Caco-2 (cell line): ENCODE measurements at regions not wholly inside any gene's neighbourhood (a gene's known extent, or its start where the extent isn't known, plus 50 kb on each side); places are given as distances from the start of the nearest gene placed in this dataset.
A peak's percentile ranks its signal among the peaks of the same experiment; 100 is the strongest.

Experiments used
- BruUV-seq: library from RNA; stranded (reverse); fragments of 400-500 nt; replicated peaks from 2 replicates; lab custom pipeline; 2021; lab: Mats Ljungman, UMichigan
- CTCF ChIA-PET: fragments of 300-600 bp; sonication (Branson Sonifier 250); formaldehyde crosslinking; loops from one replicate; lab custom pipeline; 2022; ENCODE audit warnings: antibody characterized with exemption; lab: Charles Lee
- POLR2A ChIA-PET: fragments of 300-600 bp; sonication (Branson Sonifier 250); formaldehyde crosslinking; loops from one replicate; lab custom pipeline; 2022; ENCODE audit warnings: antibody characterized with exemption; lab: Charles Lee
- DNase-seq, 2 experiments: peaks; one replicate each; pipeline versions ENCODE4 v3.0.0 to v3.0.0-alpha.2; 2020 to 2022
- H3K27me3 ChIP-seq: replicated peaks from 2 replicates; pipeline ENCODE4 v1.6.0; 2011; ENCODE audit warnings: low read length; ENCODE audit not compliant: control insufficient read depth, insufficient read depth
- H3K36me3 ChIP-seq: 2 replicates; pipeline ENCODE4 v1.5.1; 2011; ENCODE audit warnings: low read length; ENCODE audit not compliant: control insufficient read depth, insufficient read depth
- H3K4me1 ChIP-seq: fragments of 250-450 bp; sonication (Bioruptor Pico); 2 replicates; pipeline ENCODE4 v1.5.1; 2020; ENCODE audit warnings: mild to moderate bottlenecking
- H3K4me3 ChIP-seq: 2 replicates; pipeline ENCODE4 v1.5.1; 2011; ENCODE audit warnings: low read depth, mild to moderate bottlenecking, control low read depth, low read length
- H3K9me3 ChIP-seq: fragments of 250-450 bp; sonication (Bioruptor Pico); 2 replicates; pipeline ENCODE4 v1.5.1; 2020; ENCODE audit warnings: mild to moderate bottlenecking, moderate library complexity
- H3K27ac Mint-ChIP-seq: one replicate; pipeline ENCODE4 v1.8.0; 2022; ENCODE audit warnings: mixed read lengths; ENCODE audit not compliant: unreplicated experiment
- H3K27me3 Mint-ChIP-seq: one replicate; pipeline ENCODE4 v1.8.0; 2022; ENCODE audit warnings: mixed read lengths; ENCODE audit not compliant: insufficient read depth, unreplicated experiment
- H3K36me3 Mint-ChIP-seq: one replicate; pipeline ENCODE4 v1.8.0; 2022; ENCODE audit warnings: mild to moderate bottlenecking, mixed read lengths; ENCODE audit not compliant: insufficient read depth, unreplicated experiment
- H3K4me1 Mint-ChIP-seq: one replicate; pipeline ENCODE4 v1.8.0; 2022; ENCODE audit warnings: low read depth, mixed read lengths; ENCODE audit not compliant: unreplicated experiment
- H3K4me3 Mint-ChIP-seq: one replicate; pipeline ENCODE4 v1.8.0; 2022; ENCODE audit warnings: mild to moderate bottlenecking, moderate library complexity, mixed read lengths; ENCODE audit not compliant: unreplicated experiment
- H3K9me3 Mint-ChIP-seq: one replicate; pipeline ENCODE4 v1.8.0; 2022; ENCODE audit warnings: mixed read lengths; ENCODE audit not compliant: unreplicated experiment
- CTCF ChIP-seq, 2 experiments: fragments of 200-600 bp in 1 of 2; IDR thresholded peaks; 1 replicate in 1 of 2; 2 replicates in 1 of 2; pipeline versions ENCODE4 v1.5.1 to v1.8.0; 2011 to 2022; ENCODE audit warnings: antibody characterized with exemption in 1 of 2, control low read depth in 1 of 2, inconsistent platforms in 1 of 2, low read depth in 1 of 2, low read length in 1 of 2, mild to moderate bottlenecking in 1 of 2, moderate library complexity in 1 of 2; ENCODE audit not compliant: insufficient read depth in 1 of 2, severe bottlenecking in 1 of 2, unreplicated experiment in 1 of 2
- intact Hi-C: fragments of 100-400 bp; cut with micrococcal nuclease; formaldehyde crosslinking; loops from one replicate; pipeline ENCODE4 v1.10.0; 2022; ENCODE audit not compliant: unreplicated experiment

- ChIA-PET POLR2A (no interaction called here), CTCF (no interaction called here)
- Histone ChIP-seq H3K4me1 (no peaks in the 10 kb centered on the region), H3K9me3 (peaks cover 28% of the 10 kb centered on the region), H3K36me3 (no peaks in the 10 kb centered on the region), H3K27me3 (no peaks in the 10 kb centered on the region), H3K4me3 (no peak overlapping the region)
- no peak for TF ChIP-seq CTCF (IDR thresholded peaks at IDR 0.05; ENCODE audit: insufficient read depth in 1 of 2, low read depth in 1 of 2, low read length in 1 of 2, severe bottlenecking in 1 of 2, unreplicated experiment in 1 of 2)
- H3K4me1 Mint-ChIP-seq: no peaks in the 10 kb centered on the region
- intact Hi-C loops: no loop called here
- H3K27ac Mint-ChIP-seq: no peak overlapping the region
- no peak overlapping the region for H3K4me3 Mint-ChIP-seq
- H3K27me3 Mint-ChIP-seq: no peaks in the 10 kb centered on the region
- H3K36me3 Mint-ChIP-seq: no peaks in the 10 kb centered on the region
- no TSS peak for BruUV-seq
- no peak for DNase-seq
- H3K9me3 Mint-ChIP-seq: peaks cover 34% of the 10 kb centered on the region
Measured at GRCh38 chr10:113476673-113477072, 76.2 kb upstream of the HABP2 start.

- Mint-ChIP-seq H3K27me3 (no peaks in the 10 kb centered on the region), H3K36me3 (no peaks in the 10 kb centered on the region), H3K9me3 (peaks cover 40% of the 10 kb centered on the region), H3K27ac (no peak overlapping the region), H3K4me3 (no peak overlapping the region), H3K4me1 (no peaks in the 10 kb centered on the region)
- peaks cover 34% of the 10 kb centered on the region for H3K9me3 ChIP-seq
- intact Hi-C loops: no loop called here
- H3K4me1 ChIP-seq: no peaks in the 10 kb centered on the region
- CTCF ChIA-PET: no interaction called here
- no TSS peak for BruUV-seq
- H3K36me3 ChIP-seq: no peaks in the 10 kb centered on the region
- POLR2A ChIA-PET: no interaction called here
- H3K4me3 ChIP-seq: no peak overlapping the region
- DNase-seq: no peak
- TF ChIP-seq CTCF (IDR thresholded peaks at IDR 0.05; ENCODE audit: insufficient read depth in 1 of 2, low read depth in 1 of 2, low read length in 1 of 2, severe bottlenecking in 1 of 2, unreplicated experiment in 1 of 2): no peak
- H3K27me3 ChIP-seq: no peaks in the 10 kb centered on the region
Measured at GRCh38 chr10:113477451-113477850, 75.4 kb upstream of the HABP2 start.

- H3K9me3 Mint-ChIP-seq: peaks cover 46% of the 10 kb centered on the region
- no peaks in the 10 kb centered on the region for H3K36me3 Mint-ChIP-seq
- intact Hi-C loops: no loop called here
- H3K4me3 Mint-ChIP-seq: no peak overlapping the region
- Histone ChIP-seq H3K27me3 (no peaks in the 10 kb centered on the region), H3K9me3 (peaks cover 37% of the 10 kb centered on the region), H3K4me1 (no peaks in the 10 kb centered on the region), H3K36me3 (no peaks in the 10 kb centered on the region), H3K4me3 (no peak overlapping the region)
- no peaks in the 10 kb centered on the region for H3K4me1 Mint-ChIP-seq
- CTCF ChIA-PET: no interaction called here
- no peak for TF ChIP-seq CTCF (IDR thresholded peaks at IDR 0.05; ENCODE audit: insufficient read depth in 1 of 2, low read depth in 1 of 2, low read length in 1 of 2, severe bottlenecking in 1 of 2, unreplicated experiment in 1 of 2)
- no peak overlapping the region for H3K27ac Mint-ChIP-seq
- peak in 1 of 2 experiments; percentile 13 for DNase-seq
- POLR2A ChIA-PET: no interaction called here
- H3K27me3 Mint-ChIP-seq: no peaks in the 10 kb centered on the region
- no TSS peak for BruUV-seq
Measured at GRCh38 chr10:113479346-113480080, 73.3 kb upstream of the HABP2 start.
